Left forelimb (tissue), 1 donor: ENCODE measurements at regions not wholly inside any gene's neighbourhood (a gene's known extent, or its start where the extent isn't known, plus 50 kb on each side); places are given as distances from the start of the nearest gene placed in this dataset.

Experiments
- DNase-seq: peaks from one replicate; pipeline ENCODE4 v3.0.0-alpha.2; 2018; ENCODE audit warnings: low spot score

GRCh38 chr13:73516731-73517130 lies 457.9 kb downstream of the KLF5 start:
- DNase-seq, result no peak

GRCh38 chr13:73514208-73514607 lies 455.4 kb downstream of the KLF5 start:
- DNase-seq, result no peak

GRCh38 chr13:73513751-73514150 lies 454.9 kb downstream of the KLF5 start:
- DNase-seq, result no peak

- DNase-seq, result no peak
Measured at GRCh38 chr13:73508841-73509240, 450.0 kb downstream of the KLF5 start.

GRCh38 chr13:73505376-73505890 lies 446.6 kb downstream of the KLF5 start:
- DNase-seq, result no peak

GRCh38 chr13:73499695-73500094 lies 440.9 kb downstream of the KLF5 start:
- DNase-seq, result no peak

GRCh38 chr13:73497430-73497829 lies 438.6 kb downstream of the KLF5 start:
- no peak for DNase-seq

GRCh38 chr13:73496711-73497110 lies 437.9 kb downstream of the KLF5 start:
- no peak for DNase-seq

- DNase-seq, result no peak
Measured at GRCh38 chr13:73492811-73493210, 434.0 kb downstream of the KLF5 start.

GRCh38 chr13:73482556-73482955 lies 423.8 kb downstream of the KLF5 start:
- no peak for DNase-seq

- no peak for DNase-seq
Measured at GRCh38 chr13:73481886-73482445, 423.2 kb downstream of the KLF5 start.

GRCh38 chr13:73480779-73481559 lies 422.2 kb downstream of the KLF5 start:
- no peak for DNase-seq

- DNase-seq, result no peak
Measured at GRCh38 chr13:73479856-73480255, 421.1 kb downstream of the KLF5 start.

GRCh38 chr13:73479351-73479750 lies 420.5 kb downstream of the KLF5 start:
- DNase-seq, result no peak

GRCh38 chr13:73477441-73477840 lies 418.6 kb downstream of the KLF5 start:
- DNase-seq, result no peak

GRCh38 chr13:73473016-73473415 lies 414.2 kb downstream of the KLF5 start:
- no peak for DNase-seq

- no peak for DNase-seq
Measured at GRCh38 chr13:73467125-73467524, 408.3 kb downstream of the KLF5 start.

- no peak for DNase-seq
Measured at GRCh38 chr13:73466561-73466960, 407.8 kb downstream of the KLF5 start.

- DNase-seq, result no peak
Measured at GRCh38 chr13:73465617-73465971, 406.8 kb downstream of the KLF5 start.

GRCh38 chr13:73464758-73465616 lies 406.2 kb downstream of the KLF5 start:
- no peak for DNase-seq

- no peak for DNase-seq
Measured at GRCh38 chr13:73462241-73462640, 403.4 kb downstream of the KLF5 start.

- no peak for DNase-seq
Measured at GRCh38 chr13:73451221-73452029, 392.6 kb downstream of the KLF5 start.
